Right ventricle myocardium superior (tissue), 1 donor: ENCODE measurements at regions not wholly inside any gene's neighbourhood (a gene's known extent, or its start where the extent isn't known, plus 50 kb on each side); places are given as distances from the start of the nearest gene placed in this dataset.

Experiments used
- ATAC-seq: fragments of 200-7000 bp; cut with Tn5 transposase; one replicate; pipeline ENCODE4 v1.9.1; 2020; ENCODE audit warnings: mild to moderate bottlenecking; ENCODE audit not compliant: poor library complexity
- DNase-seq: peaks from one replicate; pipeline ENCODE4 v3.0.0-alpha.2; 2020
- intact Hi-C: fragments of 100-400 bp; cut with DNase I; formaldehyde crosslinking; loops from one replicate; pipeline ENCODE4 v1.11.2; 2022
- donor health status: DM: no; HTN: yes; CAD: no; lungs with severe emphysema.

GRCh38 chr5:163614787-163615186, 109.4 kb downstream of the MAT2B start:
- intact Hi-C loops = no loop called here
- no peak for ATAC-seq
- no peak for DNase-seq

GRCh38 chr5:163619273-163619934, 114.0 kb downstream of the MAT2B start:
- no peak for ATAC-seq
- intact Hi-C loops = no loop called here
- DNase-seq = no peak

GRCh38 chr5:163619951-163620350, 114.5 kb downstream of the MAT2B start:
- DNase-seq (no peak), ATAC-seq (no peak)
- intact Hi-C loops = no loop called here

GRCh38 chr5:163622799-163623198, 117.4 kb downstream of the MAT2B start:
- ATAC-seq = no peak
- no peak for DNase-seq
- intact Hi-C loops = no loop called here

GRCh38 chr5:163623524-163623923, 118.1 kb downstream of the MAT2B start:
- DNase-seq = no peak
- intact Hi-C loops = no loop called here
- no peak for ATAC-seq

GRCh38 chr5:163623986-163624385, 118.6 kb downstream of the MAT2B start:
- intact Hi-C loops = no loop called here
- DNase-seq = no peak
- ATAC-seq = no peak

- DNase-seq = no peak
- no peak for ATAC-seq
- intact Hi-C loops = no loop called here
These were observed 119.0 kb downstream of the MAT2B start for GRCh38 chr5:163624431-163624830.

- no peak for DNase-seq
- intact Hi-C loops = no loop called here
- no peak for ATAC-seq
These were observed 121.5 kb downstream of the MAT2B start for GRCh38 chr5:163626904-163627434.

- ATAC-seq (no peak), DNase-seq (no peak)
- intact Hi-C loops = no loop called here
These were observed 126.4 kb downstream of the MAT2B start for GRCh38 chr5:163631856-163632255.

- ATAC-seq (no peak), DNase-seq (no peak)
- intact Hi-C loops = no loop called here
These were observed 128.6 kb downstream of the MAT2B start for GRCh38 chr5:163633926-163634460.

- DNase-seq (no peak), ATAC-seq (no peak)
- intact Hi-C loops = no loop called here
These were observed 130.2 kb downstream of the MAT2B start for GRCh38 chr5:163635631-163636030.

GRCh38 chr5:163642904-163643303, 137.5 kb downstream of the MAT2B start:
- DNase-seq = no peak

GRCh38 chr5:163645421-163646416, 140.3 kb downstream of the MAT2B start:
- DNase-seq (no peak), ATAC-seq (no peak)
- intact Hi-C loops = no loop called here

More at GRCh38 chr5:163642904-163643303, 137.5 kb downstream of the MAT2B start:
- intact Hi-C loops = no loop called here
- no peak for ATAC-seq

- ATAC-seq = no peak
- intact Hi-C loops = no loop called here
- no peak for DNase-seq
These were observed 144.1 kb downstream of the MAT2B start for GRCh38 chr5:163649514-163649913.

GRCh38 chr5:163653526-163653925, 148.1 kb downstream of the MAT2B start:
- intact Hi-C loops = no loop called here
- ATAC-seq = no peak
- no peak for DNase-seq

GRCh38 chr5:163658702-163659567, 153.5 kb downstream of the MAT2B start:
- intact Hi-C loops = no loop called here
- no peak for ATAC-seq
- no peak for DNase-seq

- DNase-seq = no peak
- intact Hi-C loops = no loop called here
- ATAC-seq = no peak
These were observed 154.1 kb downstream of the MAT2B start for GRCh38 chr5:163659568-163659902.

- no peak for ATAC-seq
These were observed 155.1 kb downstream of the MAT2B start for GRCh38 chr5:163660486-163660885.

GRCh38 chr5:163661360-163661759, 155.9 kb downstream of the MAT2B start:
- intact Hi-C loops = no loop called here
- no peak for DNase-seq
- ATAC-seq = no peak

More at GRCh38 chr5:163660486-163660885, 155.1 kb downstream of the MAT2B start:
- intact Hi-C loops = no loop called here
- DNase-seq = no peak
